ENCODE measurements at regions not wholly inside any gene's neighbourhood (a gene's known extent, or its start where the extent isn't known, plus 50 kb on each side); places are given as distances from the start of the nearest gene placed in this dataset.
"Not testable (repeated sequence)": the region's sequence is repeated elsewhere in the genome, so short reads cannot be mapped to it uniquely, and the experiment has no call there.

DNA sequence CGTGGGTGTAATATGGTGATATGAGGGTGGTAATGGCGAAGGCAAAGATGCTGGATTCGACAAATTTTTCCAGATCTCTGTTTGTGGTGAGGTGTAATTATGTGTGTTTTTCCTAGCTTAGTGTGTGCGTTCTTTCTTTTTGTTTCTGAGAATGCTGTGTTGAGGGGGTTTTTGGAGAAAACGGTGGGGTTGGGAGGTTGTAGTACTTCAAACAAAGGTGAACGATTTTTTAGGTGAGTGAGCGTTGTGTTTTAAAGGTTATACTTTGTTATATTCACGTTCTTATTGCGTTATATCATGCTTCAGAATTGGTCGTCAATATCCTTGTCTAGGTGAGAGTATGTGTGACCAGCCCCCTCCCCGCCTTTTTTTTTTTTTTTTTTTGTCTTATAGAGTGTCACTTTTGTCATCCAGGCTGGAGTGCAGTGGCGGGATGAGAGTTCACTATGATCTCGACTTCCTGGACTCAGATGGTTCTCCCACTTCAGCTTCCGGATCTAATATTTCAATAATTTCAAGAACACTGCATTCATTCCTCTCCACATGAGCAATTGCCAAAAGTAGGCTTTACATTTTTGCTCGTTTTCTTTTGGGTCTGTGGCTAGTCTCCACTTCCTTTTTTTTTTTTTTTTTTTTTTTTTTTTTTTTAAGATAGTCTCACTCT, 82.2 kb upstream of the RNU2-1 start:
- no peak for DNase-seq

GRCh38 chr17:43315369-43315768, 81.6 kb upstream of the RNU2-1 start:
- no peak for DNase-seq

DNA sequence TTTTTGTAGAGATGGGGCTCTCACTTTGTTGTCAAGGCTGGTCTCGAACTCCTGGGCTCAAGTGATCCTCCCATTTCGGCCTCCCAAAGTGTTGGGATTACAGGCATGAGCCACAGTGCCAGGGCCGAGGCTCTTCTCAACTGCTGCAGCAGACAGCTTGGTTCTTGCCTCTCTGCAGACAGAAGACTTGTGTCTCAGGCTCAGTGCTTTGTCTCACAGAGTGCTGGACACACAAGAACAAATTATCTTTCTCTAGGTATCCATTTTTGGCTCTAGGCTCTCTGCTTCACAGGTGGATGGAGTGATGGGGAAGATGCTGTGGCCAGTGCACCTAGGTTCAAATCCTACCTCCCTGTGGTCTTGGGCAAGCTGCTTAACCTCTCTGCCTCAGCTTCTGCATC, 80.8 kb upstream of the RNU2-1 start:
- DNase-seq = no peak

DNA sequence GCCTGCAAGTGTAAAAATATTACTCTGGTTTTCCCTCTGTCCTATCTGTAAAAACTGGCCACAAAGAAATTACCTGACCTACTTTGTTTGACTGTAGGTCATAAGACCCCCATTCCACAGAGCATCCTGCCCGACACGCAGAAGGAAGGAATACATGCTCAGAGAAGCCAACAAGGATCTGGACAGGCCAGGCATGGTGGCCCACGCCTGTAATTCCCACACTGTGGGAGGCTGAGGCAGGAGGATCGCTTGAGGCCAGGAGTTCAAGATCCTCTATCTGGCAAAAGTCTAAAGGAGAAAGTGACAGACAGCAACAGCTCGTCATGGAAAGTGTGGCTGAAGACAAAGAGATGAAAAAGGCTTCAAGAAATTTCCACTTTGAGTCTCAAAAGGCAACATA, 78.2 kb upstream of the RNU2-1 start:
- no peak for DNase-seq

DNA sequence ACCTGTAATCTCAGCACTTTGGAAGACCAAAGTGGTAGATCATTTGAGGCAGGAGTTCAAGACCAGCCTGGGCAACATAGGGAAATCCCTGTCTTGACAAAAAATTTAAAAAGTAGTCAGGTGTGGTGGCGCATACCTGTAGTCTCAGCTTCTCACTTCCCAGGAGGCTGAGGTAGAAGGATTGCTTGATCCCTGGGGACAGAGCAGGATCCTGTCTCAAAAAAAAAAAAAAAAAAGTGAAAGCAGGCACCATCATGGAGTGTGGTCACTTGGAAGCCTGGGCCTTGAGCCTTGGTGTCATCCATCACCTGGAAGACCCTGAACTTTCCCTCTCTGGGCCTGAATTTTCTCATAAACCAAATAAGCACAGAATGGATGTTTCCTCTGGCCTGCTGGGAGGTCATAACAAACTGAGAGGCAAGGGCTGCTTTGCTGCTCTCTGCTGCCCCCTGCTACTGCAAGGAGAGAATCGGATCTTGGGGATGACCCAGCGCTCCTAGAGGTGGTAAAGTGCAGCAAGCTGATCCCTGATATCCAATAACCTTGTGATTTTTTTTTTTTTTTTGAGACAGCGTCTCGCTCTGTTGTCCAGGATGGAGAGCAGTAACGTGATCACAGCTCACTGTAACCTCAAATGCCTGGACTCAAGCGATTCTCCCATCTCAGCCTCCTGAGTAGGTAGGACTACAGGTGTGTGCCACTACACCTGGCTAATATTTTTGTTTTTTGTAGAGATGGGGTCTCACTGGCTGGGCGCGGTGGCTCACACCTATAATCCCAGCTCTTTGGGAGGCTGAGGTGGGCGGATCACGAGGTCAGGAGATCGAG, 75.9 kb upstream of the RNU2-1 start:
- no peak for DNase-seq

DNA sequence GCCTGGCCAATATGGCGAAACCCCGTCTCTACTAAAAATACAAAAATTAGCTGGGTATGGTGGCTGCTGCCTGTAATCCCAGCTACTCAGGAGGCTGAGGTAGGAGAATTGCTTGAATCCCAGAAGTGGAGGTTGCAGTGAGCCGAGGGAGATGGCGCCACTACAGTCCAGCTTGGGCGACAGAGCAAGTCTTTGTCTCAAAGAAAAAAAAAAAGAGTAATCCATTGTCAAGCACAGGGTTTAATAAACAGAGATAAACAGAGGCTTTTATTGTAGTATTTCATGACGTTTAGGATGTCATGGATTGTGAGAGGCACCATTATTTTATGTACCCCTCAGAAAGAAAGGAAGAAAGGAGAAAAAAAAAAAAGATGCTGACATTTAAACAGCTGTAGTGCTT, 75.2 kb upstream of the RNU2-1 start:
- no peak for DNase-seq

- not testable (repeated sequence) for DNase-seq
Observed at GRCh38 chr17:43304792-43305191, 71.0 kb upstream of the RNU2-1 start.

DNA sequence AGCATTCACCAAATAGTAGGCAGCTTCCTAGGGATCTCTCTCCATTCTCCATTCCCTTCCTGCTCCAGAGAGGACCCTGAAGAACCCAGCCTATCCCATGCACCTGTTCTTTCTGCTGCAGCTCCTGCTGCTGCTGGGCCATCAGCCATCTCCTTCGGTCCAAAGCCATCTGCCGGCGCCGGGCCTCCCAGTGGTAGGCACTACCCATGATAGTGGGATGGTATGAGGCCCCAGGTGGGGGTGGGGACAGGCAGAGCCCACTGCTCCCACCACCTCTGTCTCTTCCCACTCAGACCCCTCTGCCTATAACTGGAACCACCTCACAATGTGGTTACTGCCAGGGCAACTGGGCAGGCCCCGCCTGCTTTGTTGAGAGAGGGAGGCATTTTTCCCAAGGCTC, 69.3 kb upstream of the RNU2-1 start:
- DNase-seq = not testable (repeated sequence)

GRCh38 chr17:43299300-43300076, 65.7 kb upstream of the RNU2-1 start:
- not testable (repeated sequence) for DNase-seq

DNA sequence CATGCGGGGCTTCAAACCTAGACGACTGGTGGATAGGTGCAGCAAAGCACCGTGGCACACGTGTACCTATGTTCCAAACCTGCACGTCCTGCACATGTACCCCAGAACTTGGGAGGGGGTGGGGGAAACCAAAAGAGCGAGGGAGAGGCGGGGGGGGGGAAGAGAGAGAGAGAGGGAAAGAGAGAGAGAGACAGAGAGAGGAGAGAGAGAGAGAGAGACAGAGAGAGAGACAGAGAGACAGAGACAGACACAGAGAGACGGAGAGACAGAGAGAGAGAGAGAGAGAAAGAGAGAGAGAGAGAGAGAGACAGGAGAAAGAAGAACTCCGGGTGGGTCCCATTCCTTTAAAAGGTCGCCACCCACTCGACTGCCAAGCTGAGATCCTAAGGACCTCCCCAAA, 55.9 kb upstream of the RNU2-1 start:
- DNase-seq = not testable (repeated sequence)

- DNase-seq = not testable (repeated sequence)
Observed at GRCh38 chr17:43283606-43284005, 49.8 kb upstream of the RNU2-1 start.
